Omental fat pad (tissue), 3 donors: ENCODE measurements at regions not wholly inside any gene's neighbourhood (a gene's known extent, or its start where the extent isn't known, plus 50 kb on each side); places are given as distances from the start of the nearest gene placed in this dataset.
A peak's percentile ranks its signal among the peaks of the same experiment; 100 is the strongest.

Experiments used
- ATAC-seq: fragments of 150-250 bp; one replicate; pipeline ENCODE4 v1.9.1; 2016; ENCODE audit warnings: mild to moderate bottlenecking, moderate library complexity; ENCODE audit not compliant: low FRiP score
- DNase-seq: peaks from one replicate; pipeline ENCODE4 v3.0.0-alpha.2; 2019; ENCODE audit warnings: low spot score
- TF ChIP-seq, protein P1 (sequence below), 3 donors: fragments of 450-650 bp; IDR thresholded peaks; one replicate each; pipeline ENCODE4 v1.5.1; 2016 to 2017; ENCODE audit warnings: antibody characterized with exemption in 3 of 3, mild to moderate bottlenecking in 3 of 3, moderate library complexity in 2 of 3

DNA sequence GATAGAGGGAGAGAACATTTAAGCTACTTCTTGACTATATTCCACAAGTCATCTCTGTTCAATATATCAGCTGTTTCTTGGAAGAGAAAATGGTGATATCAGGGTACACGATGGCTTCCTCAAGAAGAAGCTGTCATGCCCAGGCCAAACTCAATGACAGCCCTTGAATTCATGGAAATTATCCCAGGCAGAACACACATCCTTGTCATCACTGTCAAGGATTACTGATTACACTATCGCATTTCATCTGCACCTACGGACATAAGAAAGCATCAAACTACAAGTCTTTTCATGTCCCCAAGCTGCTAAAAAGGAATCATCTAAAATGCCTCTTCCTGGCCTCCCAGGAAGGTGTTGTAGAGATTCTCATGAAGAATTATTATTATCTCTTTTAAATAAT is 165.2 kb upstream of the SLC7A11 start:
- ATAC-seq, result peak; percentile 16
- DNase-seq, result no peak
- TF ChIP-seq, protein P1, sequence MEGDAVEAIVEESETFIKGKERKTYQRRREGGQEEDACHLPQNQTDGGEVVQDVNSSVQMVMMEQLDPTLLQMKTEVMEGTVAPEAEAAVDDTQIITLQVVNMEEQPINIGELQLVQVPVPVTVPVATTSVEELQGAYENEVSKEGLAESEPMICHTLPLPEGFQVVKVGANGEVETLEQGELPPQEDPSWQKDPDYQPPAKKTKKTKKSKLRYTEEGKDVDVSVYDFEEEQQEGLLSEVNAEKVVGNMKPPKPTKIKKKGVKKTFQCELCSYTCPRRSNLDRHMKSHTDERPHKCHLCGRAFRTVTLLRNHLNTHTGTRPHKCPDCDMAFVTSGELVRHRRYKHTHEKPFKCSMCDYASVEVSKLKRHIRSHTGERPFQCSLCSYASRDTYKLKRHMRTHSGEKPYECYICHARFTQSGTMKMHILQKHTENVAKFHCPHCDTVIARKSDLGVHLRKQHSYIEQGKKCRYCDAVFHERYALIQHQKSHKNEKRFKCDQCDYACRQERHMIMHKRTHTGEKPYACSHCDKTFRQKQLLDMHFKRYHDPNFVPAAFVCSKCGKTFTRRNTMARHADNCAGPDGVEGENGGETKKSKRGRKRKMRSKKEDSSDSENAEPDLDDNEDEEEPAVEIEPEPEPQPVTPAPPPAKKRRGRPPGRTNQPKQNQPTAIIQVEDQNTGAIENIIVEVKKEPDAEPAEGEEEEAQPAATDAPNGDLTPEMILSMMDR (IDR thresholded peaks at IDR 0.05), result no peak

DNA sequence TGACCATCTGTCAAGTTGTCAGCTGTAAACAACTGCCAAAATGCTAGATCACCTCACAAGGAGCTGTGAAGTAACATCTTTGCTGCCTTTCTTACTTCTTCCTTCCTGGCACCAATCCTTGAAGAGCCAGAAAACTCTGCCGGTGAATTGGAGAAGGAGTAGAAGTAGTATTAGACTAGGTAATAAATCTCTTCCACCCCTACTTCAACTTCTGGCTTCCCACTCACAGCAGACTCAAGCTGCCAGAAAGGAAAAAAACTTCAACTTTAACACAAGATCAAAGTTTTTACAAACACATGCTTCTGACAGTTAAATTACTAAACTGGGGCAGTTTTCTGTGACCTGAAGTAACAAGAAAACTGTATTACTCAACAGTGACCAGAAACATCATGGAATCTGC is 164.7 kb upstream of the SLC7A11 start:
- no peak for DNase-seq

DNA sequence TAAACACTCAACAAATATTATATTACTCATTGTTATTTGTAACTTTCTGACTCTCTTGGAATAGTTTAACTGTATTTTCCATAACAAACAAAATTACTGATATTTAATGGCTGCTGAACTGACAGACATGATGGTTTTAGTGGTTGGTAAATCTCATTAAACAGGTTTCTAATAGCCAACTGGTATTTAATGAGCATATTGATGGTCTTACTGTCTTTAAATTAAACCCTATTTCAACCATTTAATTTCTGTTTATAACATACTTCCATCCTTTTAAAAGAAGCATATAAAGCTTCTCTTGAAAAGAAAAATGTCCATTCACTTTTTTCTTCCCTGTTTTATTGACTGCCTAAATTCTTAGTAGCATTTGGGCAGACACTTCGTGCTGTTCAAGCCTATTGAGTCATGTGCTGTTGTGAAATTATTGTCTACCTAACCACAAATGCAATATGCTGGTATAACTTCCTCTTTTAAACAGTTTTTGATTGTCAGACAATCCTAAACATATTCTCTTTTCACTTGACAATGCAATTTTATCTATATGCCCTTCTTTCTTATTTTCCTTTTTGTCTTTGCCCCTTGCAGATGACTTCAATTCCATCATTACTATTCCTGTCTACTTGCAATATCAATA is 163.9 kb upstream of the SLC7A11 start:
- TF ChIP-seq, protein P1 (IDR thresholded peaks at IDR 0.05), result no peak
- ATAC-seq, result peak; percentile 54
- DNase-seq, result no peak

More for the DNA sequence above, 164.7 kb upstream of the SLC7A11 start:
- peak; percentile 89 for ATAC-seq
- TF ChIP-seq, protein P1 (IDR thresholded peaks at IDR 0.05), result no peak

DNA sequence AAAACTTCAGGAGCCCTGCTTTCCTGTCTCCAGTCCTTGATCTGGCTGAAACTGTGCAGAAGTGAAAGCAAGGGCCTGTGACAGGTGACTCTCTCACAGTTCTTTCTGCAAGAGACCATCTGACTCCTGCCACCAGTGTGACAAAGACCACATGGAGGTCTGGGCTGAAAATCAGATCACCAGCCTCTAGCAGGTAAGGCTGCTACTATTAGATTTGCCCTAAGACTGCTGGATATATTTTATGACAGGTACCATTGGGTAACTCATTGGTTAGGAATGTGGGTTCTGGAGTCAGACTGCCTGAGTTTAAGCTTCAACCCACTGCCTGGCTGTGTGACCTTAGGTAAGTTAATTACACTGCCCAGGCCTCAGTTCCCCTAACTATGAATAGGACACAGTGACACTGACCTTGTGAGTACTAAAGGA is 163.3 kb upstream of the SLC7A11 start:
- ATAC-seq (peak; percentile 41), DNase-seq (no peak)
- TF ChIP-seq, protein P1 (IDR thresholded peaks at IDR 0.05), result no peak

DNA sequence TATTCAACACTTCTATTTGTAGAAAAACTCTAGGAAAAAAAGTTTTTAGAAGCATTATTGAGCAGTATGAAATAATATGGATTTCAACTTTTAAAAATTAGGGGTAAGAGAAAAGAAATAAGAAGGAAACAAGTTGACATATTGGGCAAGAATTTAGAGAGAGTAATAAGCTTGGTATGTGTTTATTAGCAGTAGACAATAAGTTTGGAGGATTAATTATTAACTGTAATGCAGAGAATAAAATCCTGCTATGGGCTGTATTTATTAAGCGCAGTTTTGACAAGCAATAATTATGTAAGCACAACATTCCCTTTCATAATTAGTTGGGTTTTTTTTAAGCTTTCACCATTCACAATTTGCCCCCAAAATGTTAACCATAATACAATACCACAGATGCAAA is 162.7 kb upstream of the SLC7A11 start:
- ATAC-seq (no peak), DNase-seq (no peak)
- TF ChIP-seq, protein P1 (IDR thresholded peaks at IDR 0.05), result no peak

DNA sequence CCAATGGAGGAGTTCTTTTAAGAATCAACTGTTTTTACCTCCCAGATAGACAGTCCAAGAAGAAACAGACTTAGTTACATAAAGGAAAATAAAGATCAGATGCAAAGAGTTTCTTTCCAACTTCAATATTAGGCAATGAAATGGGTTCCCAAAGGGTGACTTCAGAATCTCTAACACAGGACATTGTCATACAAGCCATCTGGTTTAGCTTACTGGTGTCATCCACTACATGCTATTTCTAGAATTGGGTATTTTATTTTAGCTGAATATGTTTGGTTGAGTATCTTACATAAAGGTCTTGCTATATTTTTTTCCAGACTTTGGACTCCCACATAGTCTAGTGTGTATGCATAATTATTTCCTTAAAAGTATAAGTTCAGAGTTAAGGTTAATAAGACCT is 162.1 kb upstream of the SLC7A11 start:
- TF ChIP-seq, protein P1 (IDR thresholded peaks at IDR 0.05), result no peak
- ATAC-seq (no peak), DNase-seq (no peak)

DNA sequence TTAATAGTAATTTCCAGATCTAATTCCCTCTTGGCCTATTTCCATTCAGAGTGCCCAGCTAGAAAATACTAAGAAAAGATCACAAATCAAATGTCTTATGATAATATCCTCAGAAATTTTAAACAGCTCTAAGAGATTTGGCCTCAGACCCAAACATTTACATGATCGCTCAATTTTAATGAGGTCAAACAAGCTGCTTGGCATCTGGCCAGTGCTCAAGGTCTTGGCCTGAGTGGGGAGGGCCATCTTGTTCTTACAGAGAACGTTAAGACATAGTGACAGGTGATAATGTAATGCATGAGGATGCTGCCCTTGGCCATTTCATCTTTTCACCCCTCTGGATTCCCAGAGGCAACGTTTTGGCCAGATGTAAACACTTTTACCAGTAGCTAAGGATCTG is 159.2 kb upstream of the SLC7A11 start:
- peak; percentile 25 for ATAC-seq
- DNase-seq, result no peak
- TF ChIP-seq, protein P1 (IDR thresholded peaks at IDR 0.05), result no peak
